K562 (cell line): ENCODE measurements at regions not wholly inside any gene's neighbourhood (a gene's known extent, or its start where the extent isn't known, plus 50 kb on each side); places are given as distances from the start of the nearest gene placed in this dataset.

Experiments used
- ATAC-seq: fragments of 200-7000 bp; cut with Tn5 transposase; 3 replicates; pipeline ENCODE4 v1.9.1; 2020; ENCODE audit warnings: moderate library complexity
- BruUV-seq: library from RNA; stranded (reverse); fragments of 400-500 nt; replicated peaks from 2 replicates; lab custom pipeline; 2021; lab: Mats Ljungman, UMichigan
- CTCF ChIA-PET: fragments of 300-600 bp; formaldehyde crosslinking; extraction: SDS; loops from one replicate; lab custom pipeline; 2021; ENCODE audit warnings: low intra/inter-chr PET ratio; lab: Yijun Ruan, JAX
- POLR2A ChIA-PET: fragments of 300-600, 350-650 bp; sonication (Branson Sonifier 250); formaldehyde crosslinking; extraction: SDS; loops from one replicate; lab custom pipeline; 2021; ENCODE audit warnings: antibody characterized with exemption, inconsistent platforms; lab: Yijun Ruan, JAX
- DNase-seq, 4 experiments: peaks; one replicate each; pipeline versions ENCODE4 v3.0.0 to v3.0.0-alpha.2; 2011 to 2018; ENCODE audit warnings: low spot score in 3 of 4, mixed read lengths in 3 of 4; ENCODE audit errors: extremely low read depth in 1 of 4
- FAIRE-seq: peaks from 2 replicates; lab custom pipeline; 2011; peaks lifted over from hg19 to GRCh38; lab: Jason Lieb, UNC
- H2AFZ ChIP-seq: 2 replicates; pipeline ENCODE4 v1.6.0; 2011; ENCODE audit warnings: low read depth, low read length, control low read depth, inconsistent platforms
- H3K27ac ChIP-seq: fragments of 200-600 bp; 3 replicates; pipeline ENCODE4 v1.8.0; 2011; ENCODE audit warnings: low read depth, mild to moderate bottlenecking, control low read depth, inconsistent platforms, low read length, moderate library complexity, mixed read lengths; ENCODE audit errors: extremely low read depth
- H3K27me3 ChIP-seq, 2 experiments: fragments of 300-600 bp in 1 of 2; 2 replicates in 1 of 2; 3 replicates in 1 of 2; pipeline versions ENCODE4 v1.6.0 to v1.8.0; 2011; ENCODE audit warnings: inconsistent platforms in 2 of 2, low read length in 2 of 2, mild to moderate bottlenecking in 1 of 2, mixed read lengths in 1 of 2, moderate library complexity in 1 of 2; ENCODE audit not compliant: control insufficient read depth in 2 of 2, insufficient read depth in 2 of 2
- H3K36me3 ChIP-seq: fragments of 300-600 bp; 3 replicates; pipeline ENCODE4 v1.8.0; 2011; ENCODE audit warnings: mild to moderate bottlenecking, low read length, inconsistent platforms; ENCODE audit not compliant: control insufficient read depth, insufficient read depth
- H3K4me1 ChIP-seq, 2 experiments: fragments of 200-600 bp in 1 of 2; replicated peaks in 1 of 2; 2 replicates in 1 of 2; 3 replicates in 1 of 2; pipeline versions ENCODE4 v1.5.1 to v1.8.0; 2011; ENCODE audit warnings: inconsistent platforms in 2 of 2, low read length in 2 of 2, mild to moderate bottlenecking in 1 of 2, mixed read lengths in 1 of 2, moderate library complexity in 1 of 2; ENCODE audit not compliant: control insufficient read depth in 2 of 2, insufficient read depth in 2 of 2
- H3K4me2 ChIP-seq: 2 replicates; pipeline ENCODE4 v1.6.1; 2011; ENCODE audit warnings: low read length, control low read depth, inconsistent platforms, mixed read lengths; ENCODE audit not compliant: insufficient read depth
- H3K4me3 ChIP-seq: fragments of 200-600 bp; sonication (generic), shearing (Covaris generic); 2 replicates; pipeline ENCODE4 v1.5.1; 2016; ENCODE audit warnings: control low read depth, inconsistent platforms
- H3K79me2 ChIP-seq: fragments of 200-600 bp; 3 replicates; pipeline ENCODE4 v1.8.0; 2011; ENCODE audit warnings: low read length, inconsistent platforms; ENCODE audit not compliant: control insufficient read depth, insufficient read depth
- H3K9ac ChIP-seq, 2 experiments: 2 replicates each; pipeline versions ENCODE4 v1.6.0 to v1.6.1; 2011; ENCODE audit warnings: low read depth in 2 of 2, low read length in 2 of 2, control low read depth in 1 of 2, inconsistent platforms in 1 of 2, mild to moderate bottlenecking in 1 of 2, mixed read lengths in 1 of 2; ENCODE audit not compliant: insufficient read depth in 1 of 2
- H3K9me1 ChIP-seq: one replicate; pipeline ENCODE4 v1.6.0; 2011; ENCODE audit warnings: inconsistent platforms, mild to moderate bottlenecking, low read length, moderate library complexity; ENCODE audit not compliant: control insufficient read depth, insufficient read depth
- H3K9me3 ChIP-seq: replicated peaks from 2 replicates; pipeline ENCODE4 v1.5.1; 2011; ENCODE audit warnings: low read depth, low read length, inconsistent platforms; ENCODE audit not compliant: control insufficient read depth, insufficient read depth
- H4K20me1 ChIP-seq: replicated peaks from 2 replicates; pipeline ENCODE4 v1.6.1; 2011; ENCODE audit warnings: low read length, inconsistent platforms, mixed read lengths; ENCODE audit not compliant: control insufficient read depth, insufficient read depth
- CBX8 ChIP-seq: fragments of 200-600 bp; sonication (generic); IDR thresholded peaks from 2 replicates; pipeline ENCODE4 v1.6.1; 2012; ENCODE audit warnings: borderline replicate concordance, mixed run types, low read depth, mild to moderate bottlenecking, moderate library complexity, mixed read lengths, low read length, control low read depth, inconsistent platforms; ENCODE audit not compliant: poor library complexity, severe bottlenecking; ENCODE audit errors: extremely low read depth
- GATA2 ChIP-seq: sonication (generic); formaldehyde crosslinking; IDR thresholded peaks from 2 replicates; pipeline ENCODE4 v1.4.0; 2020; ENCODE audit warnings: mild to moderate bottlenecking, missing genetic modification reagents
- GATAD2A ChIP-seq: fragments of 450-650 bp; IDR thresholded peaks from 2 replicates; pipeline ENCODE4 v1.6.1; 2017
- KAT8 ChIP-seq: fragments of 450-650 bp; IDR thresholded peaks from 2 replicates; pipeline ENCODE4 v1.6.1; 2016; ENCODE audit warnings: low read depth, mild to moderate bottlenecking
- POLR3G ChIP-seq: IDR thresholded peaks from 2 replicates; pipeline ENCODE4 v1.6.1; 2011; ENCODE audit not compliant: insufficient read length, insufficient replicate concordance; ENCODE audit errors: extremely low read depth
- POU5F1 ChIP-seq: fragments of 150-350 bp; IDR thresholded peaks from 2 replicates; pipeline ENCODE4 v1.6.1; 2014; ENCODE audit warnings: borderline replicate concordance, low read length, low read depth, mild to moderate bottlenecking; ENCODE audit not compliant: partially characterized antibody
- SIX5 ChIP-seq, 2 experiments: IDR thresholded peaks; 2 replicates each; pipeline ENCODE4 v1.6.1; 2011; ENCODE audit warnings: low read length in 2 of 2, borderline replicate concordance in 1 of 2, low read depth in 1 of 2, mild to moderate bottlenecking in 1 of 2, moderate library complexity in 1 of 2; ENCODE audit not compliant: insufficient read depth in 1 of 2
- SNAPC5 ChIP-seq: fragments of 250-450 bp; sonication (Bioruptor Pico); IDR thresholded peaks from 2 replicates; pipeline ENCODE4 v1.8.0; 2021; ENCODE audit warnings: moderate library complexity, mild to moderate bottlenecking, inconsistent platforms
- STAT5B ChIP-seq: fragments of 250-450 bp; sonication (Bioruptor Pico); IDR thresholded peaks from 2 replicates; pipeline ENCODE4 v1.8.0; 2021; ENCODE audit warnings: mild to moderate bottlenecking, inconsistent platforms
- XRCC5 ChIP-seq: fragments of 200-400 bp; formaldehyde crosslinking; IDR thresholded peaks from 2 replicates; pipeline ENCODE4 v1.6.1; 2017; ENCODE audit warnings: low read depth, mild to moderate bottlenecking, low read length
- ZBTB7A ChIP-seq: IDR thresholded peaks from 2 replicates; pipeline ENCODE4 v1.6.1; 2011; ENCODE audit warnings: low read depth, mild to moderate bottlenecking, low read length, moderate library complexity, borderline replicate concordance; ENCODE audit not compliant: control insufficient read depth
- ZBTB9 ChIP-seq: fragments of 450-650 bp; formaldehyde crosslinking; IDR thresholded peaks from 2 replicates; pipeline ENCODE4 v1.4.0; 2020; ENCODE audit warnings: mild to moderate bottlenecking, moderate library complexity
- ZNF398 ChIP-seq: fragments of 250-450 bp; sonication (Bioruptor Pico); IDR thresholded peaks from 2 replicates; pipeline ENCODE4 v1.8.0; 2021; ENCODE audit warnings: moderate library complexity, mild to moderate bottlenecking, inconsistent platforms
- ZNF436 ChIP-seq: fragments of 250-450, 450-650 bp; sonication (Bioruptor Pico); formaldehyde crosslinking; IDR thresholded peaks from 2 replicates; pipeline ENCODE4 v1.7.0; 2020; ENCODE audit warnings: mild to moderate bottlenecking
- WGBS: fragments of 100-300 bp; shearing (Covaris generic); methylation state at CpG from one replicate; pipeline ENCODE4 v1.1.6; 2016; ENCODE audit warnings: low coverage, mixed read lengths; ENCODE audit not compliant: insufficient coverage; ENCODE audit errors: missing lambda C conversion rate; 5-methylcytosine and 5-hydroxymethylcytosine counted together
- in situ Hi-C: fragments of 300-500 bp; cut with MboI; formaldehyde crosslinking; loops from 4 replicates; pipeline ENCODE4 v1.15.0; 2018; ENCODE audit warnings: inconsistent platforms, mixed read lengths
- intact Hi-C: fragments of 100-400 bp; cut with micrococcal nuclease; formaldehyde crosslinking; loops from 2 replicates; pipeline ENCODE4 v1.14.2; 2022

GRCh38 chr15:26235864-26236263 lies 372.7 kb upstream of the ATP10A start (continued):
- no peak for TF ChIP-seq GATAD2A
- no peak for TF ChIP-seq GATA2 (CRISPR knock-in tag)
- TF ChIP-seq KAT8: no peak

GRCh38 chr15:26234976-26235767 lies 372.0 kb upstream of the ATP10A start:
- H3K27me3 ChIP-seq: no peaks in the 10 kb centered on the region
- no TSS peak for BruUV-seq
- WGBS: 4% methylated on average over 15 of the region's 15 CpGs
- in situ Hi-C loops: no loop called here
- H3K27ac ChIP-seq: no peak overlapping the region
- CTCF ChIA-PET: no interaction called here
- no peaks in the 10 kb centered on the region for H3K9me1 ChIP-seq
- no peaks in the 10 kb centered on the region for H3K4me1 ChIP-seq
- no peak for ATAC-seq
- no peak overlapping the region for H3K4me3 ChIP-seq
- H2AFZ ChIP-seq: no peak overlapping the region
- H3K36me3 ChIP-seq: no peaks in the 10 kb centered on the region
- H3K9me3 ChIP-seq: no peaks in the 10 kb centered on the region
- POLR2A ChIA-PET: no interaction called here
- H3K79me2 ChIP-seq: no peaks in the 10 kb centered on the region
- no peak for FAIRE-seq
- H3K4me2 ChIP-seq: no peak overlapping the region
- intact Hi-C loops: no loop called here
- H3K9ac ChIP-seq: no peak overlapping the region
- no peak for DNase-seq
- H4K20me1 ChIP-seq: no peaks in the 10 kb centered on the region
- TF ChIP-seq POLR3G (no peak), ZNF398 (CRISPR knock-in tag) (no peak), ZBTB7A (no peak), CBX8 (no peak), ZBTB9 (CRISPR knock-in tag) (no peak), STAT5B (no peak), SIX5 (IDR thresholded peaks at IDR 0.05; ENCODE audit: borderline replicate concordance in 1 of 2, insufficient read depth in 1 of 2, low read depth in 1 of 2, low read length in 2 of 2) (no peak), POU5F1 (no peak), XRCC5 (no peak), ZNF436 (CRISPR knock-in tag) (no peak), SNAPC5 (no peak)
